ENCODE measurements at regions not wholly inside any gene's neighbourhood (a gene's known extent, or its start where the extent isn't known, plus 50 kb on each side); places are given as distances from the start of the nearest gene placed in this dataset.

DNA sequence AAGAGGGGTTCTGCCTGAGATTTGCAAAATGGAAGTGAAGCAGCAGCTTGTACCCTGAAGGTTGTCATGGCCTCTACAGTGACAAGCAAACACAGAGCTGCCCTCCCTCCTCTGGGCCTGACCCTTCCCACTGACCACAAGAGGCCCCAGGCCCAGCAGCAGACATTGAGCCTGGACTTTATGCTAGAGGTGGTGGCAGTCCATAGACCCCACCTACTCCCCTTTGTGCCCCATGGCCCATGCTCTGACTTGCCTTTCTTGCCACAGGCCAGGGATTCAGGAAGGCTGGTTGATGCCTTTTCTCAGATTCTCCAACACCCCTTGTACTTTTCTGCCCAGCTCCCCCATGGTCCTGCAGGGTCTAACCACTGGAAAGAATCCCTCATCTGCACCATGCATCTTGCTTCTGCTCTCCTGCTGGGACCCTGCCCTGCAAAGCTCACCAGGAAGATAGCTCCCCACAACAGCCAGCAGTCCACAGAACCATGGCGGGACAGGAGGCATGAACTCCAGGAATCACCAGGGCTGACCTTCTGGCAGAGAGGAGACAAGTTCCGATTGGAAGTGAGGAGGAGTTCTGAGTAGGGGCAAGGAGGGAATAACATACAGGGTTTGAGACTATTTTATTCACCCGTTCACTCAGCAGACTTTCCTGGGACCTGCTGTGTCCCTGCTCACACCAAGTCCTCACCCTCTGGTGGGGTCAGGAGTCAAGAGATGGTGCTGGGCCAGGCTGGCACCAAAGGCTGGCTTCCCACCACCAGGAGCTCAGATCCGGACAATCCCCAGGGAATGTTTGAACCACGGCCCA is 263.8 kb downstream of the SYK start:
- Histone ChIP-seq H3K27ac (no peak overlapping the region), H3K36me3 (no peaks in the 10 kb centered on the region), H3K9me3 (no peaks in the 10 kb centered on the region), H3K27me3 (no peaks in the 10 kb centered on the region), H3K4me3 (no peak overlapping the region), H3K4me1 (ENCODE audit: insufficient read depth) (peaks cover 2% of the 10 kb centered on the region)
- DNase-seq = no peak
- intact Hi-C loops (cut with DNase I) = no loop called here
- TF ChIP-seq POLR2A (IDR thresholded peaks at IDR 0.05) = no peak
- TF ChIP-seq, protein P1, sequence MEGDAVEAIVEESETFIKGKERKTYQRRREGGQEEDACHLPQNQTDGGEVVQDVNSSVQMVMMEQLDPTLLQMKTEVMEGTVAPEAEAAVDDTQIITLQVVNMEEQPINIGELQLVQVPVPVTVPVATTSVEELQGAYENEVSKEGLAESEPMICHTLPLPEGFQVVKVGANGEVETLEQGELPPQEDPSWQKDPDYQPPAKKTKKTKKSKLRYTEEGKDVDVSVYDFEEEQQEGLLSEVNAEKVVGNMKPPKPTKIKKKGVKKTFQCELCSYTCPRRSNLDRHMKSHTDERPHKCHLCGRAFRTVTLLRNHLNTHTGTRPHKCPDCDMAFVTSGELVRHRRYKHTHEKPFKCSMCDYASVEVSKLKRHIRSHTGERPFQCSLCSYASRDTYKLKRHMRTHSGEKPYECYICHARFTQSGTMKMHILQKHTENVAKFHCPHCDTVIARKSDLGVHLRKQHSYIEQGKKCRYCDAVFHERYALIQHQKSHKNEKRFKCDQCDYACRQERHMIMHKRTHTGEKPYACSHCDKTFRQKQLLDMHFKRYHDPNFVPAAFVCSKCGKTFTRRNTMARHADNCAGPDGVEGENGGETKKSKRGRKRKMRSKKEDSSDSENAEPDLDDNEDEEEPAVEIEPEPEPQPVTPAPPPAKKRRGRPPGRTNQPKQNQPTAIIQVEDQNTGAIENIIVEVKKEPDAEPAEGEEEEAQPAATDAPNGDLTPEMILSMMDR (IDR thresholded peaks at IDR 0.05) = no peak
- TF ChIP-seq EP300 (IDR thresholded peaks at IDR 0.05) = no peak
- 91 to 99% (median 93%) methylated on average over 5 of the region's 5 CpGs for WGBS, 3 donors

DNA sequence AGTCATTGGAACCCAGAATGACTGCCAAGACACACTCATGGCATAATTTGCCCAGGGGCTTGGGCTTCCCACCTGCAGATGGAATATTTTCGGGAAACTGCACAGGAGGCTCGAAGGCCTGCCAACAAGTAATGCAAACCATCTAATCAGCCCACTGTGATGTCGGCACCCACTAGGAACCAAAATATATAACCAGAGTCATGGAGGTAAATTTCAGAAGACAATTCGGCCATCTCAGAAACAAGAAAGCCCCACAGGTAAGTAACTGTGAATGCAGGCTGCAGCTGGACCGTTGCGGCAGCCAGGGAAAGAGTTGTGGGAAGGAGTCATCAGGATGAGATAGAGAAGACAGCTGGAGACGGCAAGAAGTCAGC is 264.4 kb downstream of the SYK start:
- TF ChIP-seq POLR2A (IDR thresholded peaks at IDR 0.05) (no peak), EP300 (IDR thresholded peaks at IDR 0.05) (no peak)
- TF ChIP-seq, protein P1 (IDR thresholded peaks at IDR 0.05) = no peak
- Histone ChIP-seq H3K4me3 (no peak overlapping the region), H3K9me3 (no peaks in the 10 kb centered on the region), H3K27me3 (no peaks in the 10 kb centered on the region), H3K27ac (no peak overlapping the region), H3K36me3 (no peaks in the 10 kb centered on the region), H3K4me1 (ENCODE audit: insufficient read depth) (no peaks in the 10 kb centered on the region)
- 79 to 86% (median 80%) methylated on average over 7 of the region's 7 CpGs for WGBS, 3 donors
- DNase-seq = no peak
- intact Hi-C loops (cut with DNase I) = no loop called here

DNA sequence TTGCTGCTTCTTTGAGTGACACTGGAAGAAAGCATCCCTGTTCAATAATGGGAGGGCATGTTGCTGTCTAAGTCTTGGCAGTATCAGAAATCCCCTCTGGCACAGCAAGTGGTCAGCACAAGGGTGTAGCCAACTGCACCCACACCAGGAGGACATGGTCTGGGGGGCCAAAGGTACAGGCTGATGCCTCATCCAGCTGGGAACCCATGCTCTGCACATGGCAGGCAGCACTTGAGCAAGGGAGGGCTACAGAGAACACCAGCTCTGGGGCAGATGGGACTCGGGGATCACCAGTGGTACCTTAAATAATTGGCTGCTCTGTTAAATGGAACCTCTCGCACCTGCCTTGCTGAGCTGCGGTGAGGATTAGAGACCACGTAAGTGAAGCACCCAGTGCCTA is 265.2 kb downstream of the SYK start:
- Histone ChIP-seq H3K4me1 (ENCODE audit: insufficient read depth) (no peaks in the 10 kb centered on the region), H3K27ac (no peak overlapping the region), H3K36me3 (no peaks in the 10 kb centered on the region), H3K9me3 (no peaks in the 10 kb centered on the region), H3K4me3 (no peak overlapping the region), H3K27me3 (no peaks in the 10 kb centered on the region)
- intact Hi-C loops (cut with DNase I) = no loop called here
- 93 to 99% (median 95%) methylated on average over 4 of the region's 4 CpGs for WGBS, 3 donors
- TF ChIP-seq POLR2A (IDR thresholded peaks at IDR 0.05) (no peak), EP300 (IDR thresholded peaks at IDR 0.05) (no peak)
- TF ChIP-seq, protein P1 (IDR thresholded peaks at IDR 0.05) = no peak
- no peak for DNase-seq

DNA sequence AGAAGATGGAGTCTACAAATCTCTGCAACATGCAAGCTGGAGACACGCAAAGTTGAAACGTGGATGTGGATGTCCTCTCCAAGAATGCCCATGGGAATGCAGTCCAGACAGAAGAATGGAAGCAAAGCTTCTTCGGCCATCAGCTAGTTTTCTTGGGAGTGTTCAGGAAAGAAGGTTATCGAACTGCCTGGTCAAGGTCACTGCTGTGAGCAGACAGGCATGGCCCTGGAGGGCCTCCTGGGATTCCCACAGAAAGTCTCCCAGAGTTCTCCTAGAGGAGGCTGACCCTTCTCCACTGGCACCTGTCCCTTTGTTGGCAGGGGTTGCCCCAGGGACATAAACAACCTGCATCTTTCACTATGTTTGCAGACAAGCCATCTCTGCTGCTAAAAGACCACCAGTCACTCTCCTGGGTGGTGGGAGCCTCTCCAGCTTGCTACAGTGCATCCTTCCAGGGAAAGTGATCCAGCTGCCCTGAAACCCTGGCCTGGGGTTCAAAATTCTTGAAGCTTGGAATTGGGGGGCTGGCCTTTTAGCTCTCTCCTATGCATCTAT is 265.8 kb downstream of the SYK start:
- no peak for DNase-seq
- no peaks in the 10 kb centered on the region for H3K27me3 ChIP-seq
- H3K4me1 ChIP-seq (ENCODE audit: insufficient read depth) = no peaks in the 10 kb centered on the region
- H3K36me3 ChIP-seq = no peaks in the 10 kb centered on the region
- no peak overlapping the region for H3K27ac ChIP-seq
- WGBS, 3 donors = 44 to 61% (median 47%) methylated on average over 4 of the region's 4 CpGs
- no peaks in the 10 kb centered on the region for H3K9me3 ChIP-seq
- TF ChIP-seq, protein P1 (IDR thresholded peaks at IDR 0.05) = no peak
- TF ChIP-seq POLR2A (IDR thresholded peaks at IDR 0.05) (no peak), EP300 (IDR thresholded peaks at IDR 0.05) (no peak)
- intact Hi-C loops (cut with DNase I) = no loop called here
- no peak overlapping the region for H3K4me3 ChIP-seq

All from ovary (tissue), 7 donors.